ENCODE measurements at regions not wholly inside any gene's neighbourhood (a gene's known extent, or its start where the extent isn't known, plus 50 kb on each side); places are given as distances from the start of the nearest gene placed in this dataset.

DNA sequence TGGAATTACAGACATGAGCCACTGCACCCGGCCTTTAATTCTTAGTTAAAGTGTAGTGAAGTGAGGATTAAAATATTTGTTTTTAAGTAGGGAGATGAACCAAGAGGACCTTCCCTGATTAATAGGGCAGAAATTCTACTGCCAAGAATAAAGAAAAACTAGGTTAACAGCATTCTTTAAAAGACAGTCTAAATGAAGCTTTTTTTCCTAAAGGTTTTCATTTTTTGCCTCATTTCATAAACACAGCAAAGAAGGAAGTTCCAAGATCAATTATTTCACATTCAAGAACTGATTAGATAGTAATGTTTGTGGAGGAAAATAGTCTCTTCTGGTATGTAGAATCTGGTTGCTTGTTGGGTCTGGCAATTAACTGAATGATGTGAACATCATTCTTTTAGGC is 112.1 kb upstream of the ARSJ start:
- TF ChIP-seq EZH2 (IDR thresholded peaks at IDR 0.05; ENCODE audit: borderline replicate concordance, insufficient read depth, low read depth, low read length, poor library complexity, severe bottlenecking): no peak
- TF ChIP-seq, protein P1, sequence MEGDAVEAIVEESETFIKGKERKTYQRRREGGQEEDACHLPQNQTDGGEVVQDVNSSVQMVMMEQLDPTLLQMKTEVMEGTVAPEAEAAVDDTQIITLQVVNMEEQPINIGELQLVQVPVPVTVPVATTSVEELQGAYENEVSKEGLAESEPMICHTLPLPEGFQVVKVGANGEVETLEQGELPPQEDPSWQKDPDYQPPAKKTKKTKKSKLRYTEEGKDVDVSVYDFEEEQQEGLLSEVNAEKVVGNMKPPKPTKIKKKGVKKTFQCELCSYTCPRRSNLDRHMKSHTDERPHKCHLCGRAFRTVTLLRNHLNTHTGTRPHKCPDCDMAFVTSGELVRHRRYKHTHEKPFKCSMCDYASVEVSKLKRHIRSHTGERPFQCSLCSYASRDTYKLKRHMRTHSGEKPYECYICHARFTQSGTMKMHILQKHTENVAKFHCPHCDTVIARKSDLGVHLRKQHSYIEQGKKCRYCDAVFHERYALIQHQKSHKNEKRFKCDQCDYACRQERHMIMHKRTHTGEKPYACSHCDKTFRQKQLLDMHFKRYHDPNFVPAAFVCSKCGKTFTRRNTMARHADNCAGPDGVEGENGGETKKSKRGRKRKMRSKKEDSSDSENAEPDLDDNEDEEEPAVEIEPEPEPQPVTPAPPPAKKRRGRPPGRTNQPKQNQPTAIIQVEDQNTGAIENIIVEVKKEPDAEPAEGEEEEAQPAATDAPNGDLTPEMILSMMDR (IDR thresholded peaks at IDR 0.05): no peak
